ENCODE measurements at regions not wholly inside any gene's neighbourhood (a gene's known extent, or its start where the extent isn't known, plus 50 kb on each side); places are given as distances from the start of the nearest gene placed in this dataset.
A peak's percentile ranks its signal among the peaks of the same experiment; 100 is the strongest.
"Not testable (repeated sequence)": the region's sequence is repeated elsewhere in the genome, so short reads cannot be mapped to it uniquely, and the experiment has no call there.

GRCh38 chrX:80929251-80929650 is 119.6 kb upstream of the BRWD3 start:
- no peak for DNase-seq
- intact Hi-C loops (cut with DNase I; ENCODE audit: low total_unique reads) = no loop called here
- H3K9me3 ChIP-seq = no peaks in the 10 kb centered on the region

GRCh38 chrX:80917919-80918318 is 108.2 kb upstream of the BRWD3 start:
- no peak for TF ChIP-seq POLR2A (IDR thresholded peaks at IDR 0.05)
- TF ChIP-seq CTCF (IDR thresholded peaks at IDR 0.05) = no peak

More at GRCh38 chrX:80929251-80929650, 119.6 kb upstream of the BRWD3 start:
- Histone ChIP-seq H3K27ac (no peak overlapping the region), H3K4me1 (no peaks in the 10 kb centered on the region), H3K27me3 (no peaks in the 10 kb centered on the region), H3K4me3 (no peak overlapping the region), H3K36me3 (ENCODE audit: low read depth, missing control alignments) (no peaks in the 10 kb centered on the region)
- TF ChIP-seq CTCF (IDR thresholded peaks at IDR 0.05) (no peak), POLR2A (IDR thresholded peaks at IDR 0.05) (no peak)
- 50 to 71% methylated on average over 8 of the region's 8 CpGs for WGBS, 2 donors

GRCh38 chrX:80912351-80912750 is 102.7 kb upstream of the BRWD3 start:
- DNase-seq; H3K27me3 ChIP-seq; H3K9me3 ChIP-seq; H3K27ac ChIP-seq; H3K4me1 ChIP-seq; H3K4me3 ChIP-seq; intact Hi-C loops (cut with DNase I; ENCODE audit: low total_unique reads); H3K36me3 ChIP-seq (ENCODE audit: low read depth, missing control alignments): not testable (repeated sequence)
- 62 to 92% methylated on average over 1 to 2 of the region's 2 CpGs for WGBS, 2 donors

More at GRCh38 chrX:80917919-80918318, 108.2 kb upstream of the BRWD3 start:
- intact Hi-C loops (cut with DNase I; ENCODE audit: low total_unique reads) = no loop called here
- 79 to 83% methylated on average over 1 of the region's 1 CpG for WGBS, 2 donors
- DNase-seq = no peak
- no peak overlapping the region for H3K27ac ChIP-seq
- H3K36me3 ChIP-seq (ENCODE audit: low read depth, missing control alignments) = no peaks in the 10 kb centered on the region
- H3K9me3 ChIP-seq = no peaks in the 10 kb centered on the region
- no peaks in the 10 kb centered on the region for H3K4me1 ChIP-seq
- no peak overlapping the region for H3K4me3 ChIP-seq
- H3K27me3 ChIP-seq = no peaks in the 10 kb centered on the region

- Histone ChIP-seq H3K27ac (no peak overlapping the region), H3K27me3 (no peaks in the 10 kb centered on the region), H3K9me3 (no peaks in the 10 kb centered on the region), H3K4me1 (no peaks in the 10 kb centered on the region), H3K36me3 (ENCODE audit: low read depth, missing control alignments) (no peaks in the 10 kb centered on the region), H3K4me3 (no peak overlapping the region)
- WGBS, 2 donors = 45% methylated on average over 1 of the region's 1 CpG; no CpG with 5 or more reads in 1 of the 2 donors
- no peak for DNase-seq
- intact Hi-C loops (cut with DNase I; ENCODE audit: low total_unique reads) = no loop called here
- TF ChIP-seq POLR2A (IDR thresholded peaks at IDR 0.05) (no peak), CTCF (IDR thresholded peaks at IDR 0.05) (no peak)
Observed at GRCh38 chrX:80879916-80880315, 70.2 kb upstream of the BRWD3 start.

GRCh38 chrX:80879143-80879542 is 69.5 kb upstream of the BRWD3 start:
- intact Hi-C loops (cut with DNase I; ENCODE audit: low total_unique reads) = no loop called here
- peak; percentile 44 for DNase-seq
- TF ChIP-seq POLR2A (IDR thresholded peaks at IDR 0.05) (no peak), CTCF (IDR thresholded peaks at IDR 0.05) (no peak)
- H3K36me3 ChIP-seq (ENCODE audit: low read depth, missing control alignments) = no peaks in the 10 kb centered on the region
- H3K9me3 ChIP-seq = no peaks in the 10 kb centered on the region
- H3K4me1 ChIP-seq = no peaks in the 10 kb centered on the region
- H3K4me3 ChIP-seq = no peak overlapping the region
- H3K27ac ChIP-seq = no peak overlapping the region
- whole genome bisulfite sequencing, 2 donors = 67 to 100% methylated on average over 1 of the region's 1 CpG
- H3K27me3 ChIP-seq = no peaks in the 10 kb centered on the region
